GM06990 (cell line): ENCODE measurements at regions not wholly inside any gene's neighbourhood (a gene's known extent, or its start where the extent isn't known, plus 50 kb on each side); places are given as distances from the start of the nearest gene placed in this dataset.

Source experiments
- DNase-seq: peaks from one replicate; pipeline ENCODE4 v3.0.0-alpha.2; 2011; ENCODE audit not compliant: insufficient read length; ENCODE audit errors: extremely low read depth
- H3K27me3 ChIP-seq: replicated peaks from 2 replicates; pipeline ENCODE4 v1.6.0; 2011; ENCODE audit warnings: low read length; ENCODE audit not compliant: control insufficient read depth, insufficient read depth
- H3K36me3 ChIP-seq: 2 replicates; pipeline ENCODE4 v1.5.1; 2011; ENCODE audit warnings: low read length; ENCODE audit not compliant: control insufficient read depth, insufficient read depth
- H3K4me3 ChIP-seq: replicated peaks from 2 replicates; pipeline ENCODE4 v1.5.1; 2011; ENCODE audit warnings: low read depth, mild to moderate bottlenecking, control low read depth, low read length
- TF ChIP-seq, protein P1 (sequence below): IDR thresholded peaks from 2 replicates; pipeline ENCODE4 v1.5.1; 2011; ENCODE audit warnings: low read length, control low read depth, mild to moderate bottlenecking, inconsistent platforms; ENCODE audit not compliant: insufficient read depth, poor library complexity, severe bottlenecking

DNA sequence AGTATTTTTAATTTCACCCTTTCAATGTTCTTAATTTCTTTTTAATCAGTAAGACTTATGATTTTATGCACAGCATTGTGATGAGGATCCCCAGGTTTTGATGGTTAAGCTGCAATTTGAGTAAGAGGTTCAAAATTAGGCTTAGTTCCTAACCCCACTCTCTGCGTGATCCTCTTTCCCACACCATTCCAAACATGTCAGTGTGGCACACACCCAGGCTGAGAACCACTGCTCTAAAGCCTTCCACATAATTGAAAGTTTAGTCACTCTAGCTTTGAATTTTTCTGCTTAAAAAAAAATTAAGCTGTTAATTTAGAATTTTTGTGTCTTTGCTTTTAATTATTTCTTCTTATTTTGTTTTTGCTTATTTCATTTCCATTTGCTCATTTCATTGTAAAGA, 68.8 kb upstream of the SLC7A11 start:
- no peaks in the 10 kb centered on the region; the same call in 1 of the 2 replicates for H3K27me3 ChIP-seq
- H3K4me3 ChIP-seq = no peak overlapping the region
- TF ChIP-seq, protein P1, sequence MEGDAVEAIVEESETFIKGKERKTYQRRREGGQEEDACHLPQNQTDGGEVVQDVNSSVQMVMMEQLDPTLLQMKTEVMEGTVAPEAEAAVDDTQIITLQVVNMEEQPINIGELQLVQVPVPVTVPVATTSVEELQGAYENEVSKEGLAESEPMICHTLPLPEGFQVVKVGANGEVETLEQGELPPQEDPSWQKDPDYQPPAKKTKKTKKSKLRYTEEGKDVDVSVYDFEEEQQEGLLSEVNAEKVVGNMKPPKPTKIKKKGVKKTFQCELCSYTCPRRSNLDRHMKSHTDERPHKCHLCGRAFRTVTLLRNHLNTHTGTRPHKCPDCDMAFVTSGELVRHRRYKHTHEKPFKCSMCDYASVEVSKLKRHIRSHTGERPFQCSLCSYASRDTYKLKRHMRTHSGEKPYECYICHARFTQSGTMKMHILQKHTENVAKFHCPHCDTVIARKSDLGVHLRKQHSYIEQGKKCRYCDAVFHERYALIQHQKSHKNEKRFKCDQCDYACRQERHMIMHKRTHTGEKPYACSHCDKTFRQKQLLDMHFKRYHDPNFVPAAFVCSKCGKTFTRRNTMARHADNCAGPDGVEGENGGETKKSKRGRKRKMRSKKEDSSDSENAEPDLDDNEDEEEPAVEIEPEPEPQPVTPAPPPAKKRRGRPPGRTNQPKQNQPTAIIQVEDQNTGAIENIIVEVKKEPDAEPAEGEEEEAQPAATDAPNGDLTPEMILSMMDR = no peak
- no peak for DNase-seq
- no peaks in the 10 kb centered on the region for H3K36me3 ChIP-seq

DNA sequence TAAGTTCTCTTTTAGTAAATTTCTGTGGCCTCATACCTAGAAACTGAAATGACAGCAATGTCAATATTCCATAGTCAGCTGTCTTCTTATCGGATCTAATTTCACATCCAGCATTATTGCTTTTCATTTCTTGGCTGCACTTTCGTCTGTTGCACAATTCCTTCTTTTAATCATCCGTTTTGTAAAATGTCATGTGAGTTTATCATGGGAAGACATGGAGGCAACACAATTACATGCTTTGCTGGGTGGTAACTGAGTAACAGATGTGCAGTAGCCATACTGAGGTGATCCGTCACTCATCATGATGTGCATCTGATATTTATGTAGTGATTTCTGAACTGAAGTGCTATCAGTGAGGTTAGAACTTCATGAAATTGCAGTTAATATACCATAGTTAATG, 68.3 kb upstream of the SLC7A11 start:
- H3K4me3 ChIP-seq = no peak overlapping the region
- DNase-seq = no peak
- no peaks in the 10 kb centered on the region; the same call in 1 of the 2 replicates for H3K27me3 ChIP-seq

DNA sequence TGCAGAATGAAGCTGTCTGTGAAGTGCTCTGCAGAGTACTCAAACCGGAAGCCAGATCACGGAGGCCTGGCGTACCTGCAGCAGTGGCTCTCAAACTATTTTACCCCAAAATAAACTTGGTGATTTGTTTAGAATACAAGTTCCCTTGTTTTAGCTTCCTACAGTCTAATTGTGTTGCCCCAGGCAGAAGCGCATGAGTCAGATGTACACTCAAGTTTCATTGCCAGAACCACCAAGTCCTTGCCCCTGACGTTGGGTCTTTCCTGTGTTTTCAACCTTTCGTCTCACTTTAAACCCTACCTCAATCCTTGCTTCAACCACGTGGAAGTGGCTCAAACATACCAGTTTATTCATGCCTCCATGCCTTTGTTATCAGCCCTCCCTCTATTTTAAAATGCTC, 66.2 kb upstream of the SLC7A11 start:
- TF ChIP-seq, protein P1 = no peak
- H3K4me3 ChIP-seq = no peak overlapping the region
- DNase-seq = no peak

More for the DNA sequence above, 68.3 kb upstream of the SLC7A11 start:
- H3K36me3 ChIP-seq = no peaks in the 10 kb centered on the region
- TF ChIP-seq, protein P1 = no peak

DNA sequence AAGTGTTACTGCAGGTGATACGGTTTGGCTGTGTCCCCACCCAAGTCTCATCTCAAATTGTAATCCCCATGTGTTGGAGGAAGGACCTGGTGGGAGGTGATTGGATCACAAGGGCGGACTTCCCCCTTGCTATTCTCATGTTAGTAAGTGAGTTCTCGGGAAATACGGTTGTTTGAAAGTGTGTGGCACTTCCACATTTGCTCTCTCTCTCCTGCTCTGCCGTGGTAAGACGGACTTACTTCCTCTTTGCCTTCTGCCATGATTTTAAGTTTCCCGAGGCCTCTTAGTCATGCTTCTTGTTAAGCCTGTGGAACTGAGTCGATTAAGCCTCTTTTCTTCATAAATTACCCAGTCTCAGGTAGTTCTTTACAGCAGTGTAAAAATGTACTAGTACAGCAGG, 65.2 kb upstream of the SLC7A11 start:
- TF ChIP-seq, protein P1 = no peak
- no peak for DNase-seq
- Histone ChIP-seq H3K27me3 (no peaks in the 10 kb centered on the region; the same call in 1 of the 2 replicates), H3K36me3 (no peaks in the 10 kb centered on the region), H3K4me3 (no peak overlapping the region)

More for the DNA sequence above, 66.2 kb upstream of the SLC7A11 start:
- H3K36me3 ChIP-seq = no peaks in the 10 kb centered on the region
- H3K27me3 ChIP-seq = no peaks in the 10 kb centered on the region; the same call in 1 of the 2 replicates

DNA sequence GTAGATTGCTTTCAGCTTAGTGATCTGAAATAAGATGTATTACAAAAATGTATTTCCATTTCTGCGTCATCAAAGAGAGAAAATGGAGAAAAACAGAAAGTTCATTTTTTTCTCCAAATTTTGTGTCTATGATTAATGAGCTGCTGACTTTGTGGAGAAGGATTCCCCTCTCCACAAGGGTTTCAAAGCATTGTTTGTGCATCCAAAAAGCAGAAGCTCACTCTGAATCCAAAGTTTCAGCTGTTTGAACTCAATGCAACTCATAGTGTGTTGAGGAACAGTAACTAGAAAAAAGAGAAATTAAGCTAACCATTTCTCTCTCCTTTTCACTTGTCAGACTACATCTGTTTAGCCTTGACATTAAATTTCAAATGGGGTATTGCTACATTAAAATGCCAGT, 62.9 kb upstream of the SLC7A11 start:
- H3K36me3 ChIP-seq = no peaks in the 10 kb centered on the region
- H3K4me3 ChIP-seq = no peak overlapping the region
- no peak for DNase-seq
- TF ChIP-seq, protein P1 = no peak
- no peaks in the 10 kb centered on the region for H3K27me3 ChIP-seq

DNA sequence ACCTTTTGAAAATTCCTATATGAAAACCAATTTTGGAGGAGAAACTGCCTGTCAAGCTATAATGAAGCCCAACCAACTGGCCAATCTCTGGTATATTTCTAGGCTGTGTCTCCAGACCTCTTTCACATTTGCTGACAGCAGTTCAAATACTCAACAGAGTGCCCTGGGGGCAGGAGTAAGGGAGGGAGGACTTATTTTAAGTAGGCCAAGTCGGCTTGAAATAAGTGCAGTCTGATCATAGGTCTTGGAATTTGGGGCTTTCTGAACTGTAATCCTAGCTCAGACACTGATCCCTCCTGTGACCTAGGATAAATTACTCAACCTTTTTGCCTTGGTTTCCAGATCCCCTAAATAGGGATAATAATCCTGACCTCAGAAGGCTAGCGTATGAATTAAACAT, 59.4 kb upstream of the SLC7A11 start:
- Histone ChIP-seq H3K4me3 (no peak overlapping the region), H3K27me3 (no peaks in the 10 kb centered on the region), H3K36me3 (no peaks in the 10 kb centered on the region)
- no peak for DNase-seq
- TF ChIP-seq, protein P1 = no peak
